ENCODE measurements at regions not wholly inside any gene's neighbourhood (a gene's known extent, or its start where the extent isn't known, plus 50 kb on each side); places are given as distances from the start of the nearest gene placed in this dataset.

GRCh38 chr6:21367148-21367547, 226.4 kb upstream of the SOX4 start:
- ATAC-seq (ENCODE audit: low FRiP score in 2 of 2) (no peak), DNase-seq (no peak)
- no peak overlapping the region for H3K27ac ChIP-seq
- H3K4me1 ChIP-seq, result peaks cover 0 to 8% (median 3%) of the 10 kb centered on the region in 4 donors
- H3K27me3 ChIP-seq, result no peaks in the 10 kb centered on the region
- 96 to 97% methylated on average over 4 of the region's 4 CpGs for WGBS, 2 donors
- no peaks in the 10 kb centered on the region for H3K36me3 ChIP-seq
- no peak for TF ChIP-seq POLR2A (IDR thresholded peaks at IDR 0.05)
- no peak for TF ChIP-seq POLR2AphosphoS5 (IDR thresholded peaks at IDR 0.05)
- no peak for TF ChIP-seq CTCF (IDR thresholded peaks at IDR 0.05)
- no peak for TF ChIP-seq EP300 (IDR thresholded peaks at IDR 0.05)
- no peak overlapping the region for H3K4me3 ChIP-seq
- H3K9me3 ChIP-seq, result no peaks in the 10 kb centered on the region

- WGBS, 2 donors, result 85 to 93% methylated on average over 3 of the region's 3 CpGs
- DNase-seq, result no peak
- H3K27me3 ChIP-seq, result no peaks in the 10 kb centered on the region
- ATAC-seq (ENCODE audit: low FRiP score in 2 of 2), result no peak
- peaks cover 0 to 10% (median 3%) of the 10 kb centered on the region in 4 donors for H3K4me1 ChIP-seq
- H3K36me3 ChIP-seq, result no peaks in the 10 kb centered on the region
- TF ChIP-seq POLR2AphosphoS5 (IDR thresholded peaks at IDR 0.05) (no peak), POLR2A (IDR thresholded peaks at IDR 0.05) (no peak), CTCF (IDR thresholded peaks at IDR 0.05) (no peak), EP300 (IDR thresholded peaks at IDR 0.05) (no peak)
- no peak overlapping the region for H3K27ac ChIP-seq
- no peak overlapping the region for H3K4me3 ChIP-seq
- no peaks in the 10 kb centered on the region for H3K9me3 ChIP-seq
Observed at GRCh38 chr6:21367649-21368154, 225.8 kb upstream of the SOX4 start.

- H3K4me3 ChIP-seq, result no peak overlapping the region
- TF ChIP-seq EP300 (IDR thresholded peaks at IDR 0.05) (no peak), POLR2AphosphoS5 (IDR thresholded peaks at IDR 0.05) (no peak), POLR2A (IDR thresholded peaks at IDR 0.05) (no peak), CTCF (IDR thresholded peaks at IDR 0.05) (no peak)
Observed at GRCh38 chr6:21371061-21371460, 222.5 kb upstream of the SOX4 start.

GRCh38 chr6:21371676-21372171, 221.8 kb upstream of the SOX4 start:
- Histone ChIP-seq H3K4me3 (no peak overlapping the region), H3K27me3 (no peaks in the 10 kb centered on the region), H3K4me1 (peaks cover 0 to 10% (median 3%) of the 10 kb centered on the region in 4 donors), H3K36me3 (no peaks in the 10 kb centered on the region), H3K27ac (peak overlapping the region in 2 of 4 donors; percentile 39 to 43), H3K9me3 (no peaks in the 10 kb centered on the region)
- ATAC-seq (ENCODE audit: low FRiP score in 2 of 2), result peak; percentile 74 to 83
- WGBS, 2 donors, result 40 to 43% methylated on average over 6 of the region's 6 CpGs
- DNase-seq, result no peak
- TF ChIP-seq EP300 (IDR thresholded peaks at IDR 0.05), result peak in 1 of 4 donors; percentile 31
- no peak for TF ChIP-seq POLR2A (IDR thresholded peaks at IDR 0.05)
- TF ChIP-seq POLR2AphosphoS5 (IDR thresholded peaks at IDR 0.05), result peak; percentile 71 to 72

More at GRCh38 chr6:21371061-21371460, 222.5 kb upstream of the SOX4 start:
- Histone ChIP-seq H3K27ac (peak overlapping the region in 1 of 4 donors; percentile 39), H3K4me1 (peaks cover 0 to 10% (median 3%) of the 10 kb centered on the region in 4 donors), H3K27me3 (no peaks in the 10 kb centered on the region), H3K36me3 (no peaks in the 10 kb centered on the region), H3K9me3 (no peaks in the 10 kb centered on the region)
- DNase-seq (no peak), ATAC-seq (ENCODE audit: low FRiP score in 2 of 2) (no peak)
- WGBS, 2 donors, result 50% methylated on average over 1 of the region's 1 CpG

- WGBS, 2 donors, result 86 to 87% methylated on average over 10 to 11 of the region's 11 CpGs
- no peak for ATAC-seq (ENCODE audit: low FRiP score in 2 of 2)
Observed at GRCh38 chr6:21375151-21376116, 218.1 kb upstream of the SOX4 start.

More at GRCh38 chr6:21375151-21376116, 218.1 kb upstream of the SOX4 start:
- no peak for DNase-seq
- H3K27me3 ChIP-seq, result no peaks in the 10 kb centered on the region
- H3K4me1 ChIP-seq, result peaks cover 0 to 10% (median 3%) of the 10 kb centered on the region in 4 donors
- H3K36me3 ChIP-seq, result no peaks in the 10 kb centered on the region
- H3K27ac ChIP-seq, result no peak overlapping the region
- H3K4me3 ChIP-seq, result no peak overlapping the region
- no peaks in the 10 kb centered on the region for H3K9me3 ChIP-seq
- TF ChIP-seq POLR2A (IDR thresholded peaks at IDR 0.05), result no peak
- TF ChIP-seq POLR2AphosphoS5 (IDR thresholded peaks at IDR 0.05), result no peak
- no peak for TF ChIP-seq EP300 (IDR thresholded peaks at IDR 0.05)
